ENCODE measurements at regions not wholly inside any gene's neighbourhood (a gene's known extent, or its start where the extent isn't known, plus 50 kb on each side); places are given as distances from the start of the nearest gene placed in this dataset.

GRCh38 chr17:59469786-59470485, 95.5 kb upstream of the DHX40 start (continued):
- peak; percentile 43 for TF ChIP-seq CTCF (CRISPR knock-in tag; IDR thresholded peaks at IDR 0.05)
- peak; percentile 84 for TF ChIP-seq ZNF431 (CRISPR knock-in tag; IDR thresholded peaks at IDR 0.05; ENCODE audit: borderline replicate concordance, low read depth)
- no peak; the same call in 1 of the 2 replicates for TF ChIP-seq TGIF2 (CRISPR knock-in tag; IDR thresholded peaks at IDR 0.05)
- TF ChIP-seq NR1H2 (CRISPR knock-in tag; IDR thresholded peaks at IDR 0.05; ENCODE audit: borderline replicate concordance, low read depth): 0 out of 2 replicates have a peak, but pooled peaks have one; percentile 45
- peak; percentile 81; the same call in 1 of the 2 replicates for TF ChIP-seq ZNF350 (CRISPR knock-in tag; IDR thresholded peaks at IDR 0.05; ENCODE audit: borderline replicate concordance, low read depth)
- peak; percentile 100 for TF ChIP-seq HOXA5 (CRISPR knock-in tag; IDR thresholded peaks at IDR 0.05)
- TF ChIP-seq ZNF792 (CRISPR knock-in tag; IDR thresholded peaks at IDR 0.05): peak; percentile 95
- TF ChIP-seq CHCHD3 (CRISPR knock-in tag; IDR thresholded peaks at IDR 0.05): no peak
- TF ChIP-seq ZNF710 (CRISPR knock-in tag; IDR thresholded peaks at IDR 0.05; ENCODE audit: borderline replicate concordance): peak; percentile 99
- TF ChIP-seq ADNP (CRISPR knock-in tag; IDR thresholded peaks at IDR 0.05): no peak; the same call in 1 of the 2 replicates
- TF ChIP-seq ZNF326 (CRISPR knock-in tag; IDR thresholded peaks at IDR 0.05; ENCODE audit: borderline replicate concordance): no peak
- TF ChIP-seq, protein P1, sequence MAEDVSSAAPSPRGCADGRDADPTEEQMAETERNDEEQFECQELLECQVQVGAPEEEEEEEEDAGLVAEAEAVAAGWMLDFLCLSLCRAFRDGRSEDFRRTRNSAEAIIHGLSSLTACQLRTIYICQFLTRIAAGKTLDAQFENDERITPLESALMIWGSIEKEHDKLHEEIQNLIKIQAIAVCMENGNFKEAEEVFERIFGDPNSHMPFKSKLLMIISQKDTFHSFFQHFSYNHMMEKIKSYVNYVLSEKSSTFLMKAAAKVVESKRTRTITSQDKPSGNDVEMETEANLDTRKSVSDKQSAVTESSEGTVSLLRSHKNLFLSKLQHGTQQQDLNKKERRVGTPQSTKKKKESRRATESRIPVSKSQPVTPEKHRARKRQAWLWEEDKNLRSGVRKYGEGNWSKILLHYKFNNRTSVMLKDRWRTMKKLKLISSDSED (CRISPR knock-in tag; IDR thresholded peaks at IDR 0.05): no peak
- no peak for TF ChIP-seq ZNF713 (CRISPR knock-in tag; IDR thresholded peaks at IDR 0.05)
- TF ChIP-seq ZBTB37 (CRISPR knock-in tag; IDR thresholded peaks at IDR 0.05): peak; percentile 95
- TF ChIP-seq ZFP1 (CRISPR knock-in tag; IDR thresholded peaks at IDR 0.05): peak; percentile 88
- TF ChIP-seq, protein P2, sequence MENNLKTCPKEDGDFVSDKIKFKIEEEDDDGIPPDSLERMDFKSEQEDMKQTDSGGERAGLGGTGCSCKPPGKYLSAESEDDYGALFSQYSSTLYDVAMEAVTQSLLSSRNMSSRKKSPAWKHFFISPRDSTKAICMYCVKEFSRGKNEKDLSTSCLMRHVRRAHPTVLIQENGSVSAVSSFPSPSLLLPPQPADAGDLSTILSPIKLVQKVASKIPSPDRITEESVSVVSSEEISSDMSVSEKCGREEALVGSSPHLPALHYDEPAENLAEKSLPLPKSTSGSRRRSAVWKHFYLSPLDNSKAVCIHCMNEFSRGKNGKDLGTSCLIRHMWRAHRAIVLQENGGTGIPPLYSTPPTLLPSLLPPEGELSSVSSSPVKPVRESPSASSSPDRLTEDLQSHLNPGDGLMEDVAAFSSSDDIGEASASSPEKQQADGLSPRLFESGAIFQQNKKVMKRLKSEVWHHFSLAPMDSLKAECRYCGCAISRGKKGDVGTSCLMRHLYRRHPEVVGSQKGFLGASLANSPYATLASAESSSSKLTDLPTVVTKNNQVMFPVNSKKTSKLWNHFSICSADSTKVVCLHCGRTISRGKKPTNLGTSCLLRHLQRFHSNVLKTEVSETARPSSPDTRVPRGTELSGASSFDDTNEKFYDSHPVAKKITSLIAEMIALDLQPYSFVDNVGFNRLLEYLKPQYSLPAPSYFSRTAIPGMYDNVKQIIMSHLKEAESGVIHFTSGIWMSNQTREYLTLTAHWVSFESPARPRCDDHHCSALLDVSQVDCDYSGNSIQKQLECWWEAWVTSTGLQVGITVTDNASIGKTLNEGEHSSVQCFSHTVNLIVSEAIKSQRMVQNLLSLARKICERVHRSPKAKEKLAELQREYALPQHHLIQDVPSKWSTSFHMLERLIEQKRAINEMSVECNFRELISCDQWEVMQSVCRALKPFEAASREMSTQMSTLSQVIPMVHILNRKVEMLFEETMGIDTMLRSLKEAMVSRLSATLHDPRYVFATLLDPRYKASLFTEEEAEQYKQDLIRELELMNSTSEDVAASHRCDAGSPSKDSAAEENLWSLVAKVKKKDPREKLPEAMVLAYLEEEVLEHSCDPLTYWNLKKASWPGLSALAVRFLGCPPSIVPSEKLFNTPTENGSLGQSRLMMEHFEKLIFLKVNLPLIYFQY (CRISPR knock-in tag; IDR thresholded peaks at IDR 0.05; ENCODE audit: borderline replicate concordance): peak; percentile 77; the same call in 1 of the 2 replicates
- peak; percentile 97 for TF ChIP-seq ZNF264 (CRISPR knock-in tag; IDR thresholded peaks at IDR 0.05)
- TF ChIP-seq XBP1 (CRISPR knock-in tag; IDR thresholded peaks at IDR 0.05): no peak
- peak; percentile 81 for TF ChIP-seq POGZ (CRISPR knock-in tag; IDR thresholded peaks at IDR 0.05)
- TF ChIP-seq ZNF382 (CRISPR knock-in tag; IDR thresholded peaks at IDR 0.05; ENCODE audit: borderline replicate concordance): no peak
